H1 (cell line): ENCODE measurements at regions not wholly inside any gene's neighbourhood (a gene's known extent, or its start where the extent isn't known, plus 50 kb on each side); places are given as distances from the start of the nearest gene placed in this dataset.

Experiments
- CEBPB ChIP-seq: IDR thresholded peaks from 2 replicates; pipeline ENCODE4 v1.6.1; 2012; ENCODE audit warnings: low read depth, low read length
- EP300 ChIP-seq, 2 experiments: IDR thresholded peaks; 1 replicate in 1 of 2; 2 replicates in 1 of 2; pipeline ENCODE4 v1.6.1; 2011 to 2012; ENCODE audit warnings: low read depth in 2 of 2, low read length in 2 of 2, mild to moderate bottlenecking in 2 of 2, borderline replicate concordance in 1 of 2, inconsistent platforms in 1 of 2, moderate library complexity in 1 of 2
- EZH2 ChIP-seq: fragments of 200-600 bp; sonication (generic); IDR thresholded peaks from 2 replicates; pipeline ENCODE4 v1.7.1; 2012; ENCODE audit warnings: low read depth, mild to moderate bottlenecking, moderate library complexity, low read length, inconsistent platforms; ENCODE audit not compliant: severe bottlenecking
- NANOG ChIP-seq: IDR thresholded peaks from 2 replicates; pipeline ENCODE4 v1.6.1; 2011; ENCODE audit warnings: low read length, low read depth, mild to moderate bottlenecking, inconsistent platforms; ENCODE audit not compliant: insufficient read depth, poor library complexity, severe bottlenecking
- POLR2A ChIP-seq, 2 experiments: IDR thresholded peaks; 1 replicate in 1 of 2; 2 replicates in 1 of 2; pipeline ENCODE4 v1.6.1; 2011; ENCODE audit warnings: low read depth in 2 of 2, low read length in 2 of 2, mild to moderate bottlenecking in 2 of 2; ENCODE audit errors: control extremely low read depth in 1 of 2
- RXRA ChIP-seq: IDR thresholded peaks from 2 replicates; pipeline ENCODE4 v1.6.1; 2011; ENCODE audit warnings: low read depth, mild to moderate bottlenecking, low read length, moderate library complexity; ENCODE audit not compliant: insufficient read depth
- SRF ChIP-seq: IDR thresholded peaks from 2 replicates; pipeline ENCODE4 v1.6.1; 2011; ENCODE audit warnings: mild to moderate bottlenecking, low read depth, low read length, moderate library complexity
- TAF1 ChIP-seq: IDR thresholded peaks from 2 replicates; pipeline ENCODE4 v1.6.1; 2011; ENCODE audit warnings: mild to moderate bottlenecking, low read depth, low read length
- YY1 ChIP-seq: IDR thresholded peaks from 2 replicates; pipeline ENCODE4 v1.6.1; 2011; ENCODE audit warnings: low read depth, mild to moderate bottlenecking, low read length
- TF ChIP-seq, protein P1 (sequence below), 3 experiments: IDR thresholded peaks; 1 replicate in 2 of 3; 2 replicates in 1 of 3; pipeline versions ENCODE4 v1.5.1 to v1.6.1; 2011; ENCODE audit warnings: low read length in 3 of 3, mild to moderate bottlenecking in 3 of 3, inconsistent platforms in 2 of 3, low read depth in 1 of 3, moderate library complexity in 1 of 3; ENCODE audit not compliant: insufficient read depth in 1 of 3; ENCODE audit errors: control extremely low read depth in 1 of 3

DNA sequence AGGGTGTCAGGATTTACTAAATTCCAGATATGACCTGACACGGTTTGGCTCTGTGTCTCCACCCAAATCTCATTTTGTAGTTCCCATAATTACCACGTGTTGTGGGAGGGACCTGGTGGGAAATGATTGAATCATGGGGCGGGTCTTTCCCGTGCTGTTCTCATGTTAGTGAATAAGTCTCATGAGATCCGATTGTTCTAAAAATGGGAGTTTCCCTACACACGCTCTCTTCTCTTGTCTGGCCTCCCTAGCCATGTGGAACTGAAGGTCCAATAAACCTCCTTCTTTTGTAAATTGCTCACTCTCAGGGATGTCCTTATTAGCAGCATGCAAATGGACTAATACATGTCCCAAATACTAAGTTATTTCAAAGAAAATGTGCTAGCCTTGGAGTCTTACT lies 121.1 kb downstream of the CENPW start:
- TF ChIP-seq, protein P1, sequence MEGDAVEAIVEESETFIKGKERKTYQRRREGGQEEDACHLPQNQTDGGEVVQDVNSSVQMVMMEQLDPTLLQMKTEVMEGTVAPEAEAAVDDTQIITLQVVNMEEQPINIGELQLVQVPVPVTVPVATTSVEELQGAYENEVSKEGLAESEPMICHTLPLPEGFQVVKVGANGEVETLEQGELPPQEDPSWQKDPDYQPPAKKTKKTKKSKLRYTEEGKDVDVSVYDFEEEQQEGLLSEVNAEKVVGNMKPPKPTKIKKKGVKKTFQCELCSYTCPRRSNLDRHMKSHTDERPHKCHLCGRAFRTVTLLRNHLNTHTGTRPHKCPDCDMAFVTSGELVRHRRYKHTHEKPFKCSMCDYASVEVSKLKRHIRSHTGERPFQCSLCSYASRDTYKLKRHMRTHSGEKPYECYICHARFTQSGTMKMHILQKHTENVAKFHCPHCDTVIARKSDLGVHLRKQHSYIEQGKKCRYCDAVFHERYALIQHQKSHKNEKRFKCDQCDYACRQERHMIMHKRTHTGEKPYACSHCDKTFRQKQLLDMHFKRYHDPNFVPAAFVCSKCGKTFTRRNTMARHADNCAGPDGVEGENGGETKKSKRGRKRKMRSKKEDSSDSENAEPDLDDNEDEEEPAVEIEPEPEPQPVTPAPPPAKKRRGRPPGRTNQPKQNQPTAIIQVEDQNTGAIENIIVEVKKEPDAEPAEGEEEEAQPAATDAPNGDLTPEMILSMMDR (IDR thresholded peaks at IDR 0.05; ENCODE audit: control extremely low read depth in 1 of 3, insufficient read depth in 1 of 3, low read depth in 1 of 3, low read length in 3 of 3) = no peak
- TF ChIP-seq NANOG = no peak
- no peak for TF ChIP-seq SRF
- TF ChIP-seq EP300 (IDR thresholded peaks at IDR 0.05; ENCODE audit: borderline replicate concordance in 1 of 2, low read depth in 2 of 2, low read length in 2 of 2) = no peak
- no peak for TF ChIP-seq POLR2A (IDR thresholded peaks at IDR 0.05; ENCODE audit: control extremely low read depth in 1 of 2, low read depth in 2 of 2, low read length in 2 of 2)
- no peak for TF ChIP-seq CEBPB
- TF ChIP-seq TAF1 = no peak
- no peak for TF ChIP-seq EZH2
- no peak for TF ChIP-seq YY1
- TF ChIP-seq RXRA = no peak
